Neural crest cell (in vitro differentiated cells): ENCODE measurements at regions not wholly inside any gene's neighbourhood (a gene's known extent, or its start where the extent isn't known, plus 50 kb on each side); places are given as distances from the start of the nearest gene placed in this dataset.

Source experiments
- DNase-seq: peaks from one replicate; pipeline ENCODE4 v3.0.0; 2021; ENCODE audit warnings: low read depth, mixed read lengths, low spot score
- H3K27ac Mint-ChIP-seq: one replicate; pipeline ENCODE4 v1.8.0; 2021; ENCODE audit warnings: mild to moderate bottlenecking, mixed read lengths; ENCODE audit not compliant: unreplicated experiment
- H3K27me3 Mint-ChIP-seq: 2 replicates; pipeline ENCODE4 v1.8.0; 2021; ENCODE audit warnings: low read depth, mild to moderate bottlenecking, mixed read lengths
- H3K36me3 Mint-ChIP-seq: 2 replicates; pipeline ENCODE4 v1.8.0; 2021; ENCODE audit warnings: low read depth, mild to moderate bottlenecking, mixed read lengths
- H3K4me1 Mint-ChIP-seq: 2 replicates; pipeline ENCODE4 v1.8.0; 2021; ENCODE audit warnings: mixed read lengths
- H3K4me3 Mint-ChIP-seq: one replicate; pipeline ENCODE4 v1.8.0; 2021; ENCODE audit warnings: mild to moderate bottlenecking, mixed read lengths
- H3K9me3 Mint-ChIP-seq: 2 replicates; pipeline ENCODE4 v1.8.0; 2021; ENCODE audit warnings: mixed read lengths
- TF ChIP-seq, protein P1 (sequence below): fragments of 200-600 bp; sonication (generic); conservative IDR thresholded peaks from 2 replicates; pipeline ENCODE4 v1.5.0; 2021; ENCODE audit warnings: antibody characterized with exemption, mild to moderate bottlenecking

DNA sequence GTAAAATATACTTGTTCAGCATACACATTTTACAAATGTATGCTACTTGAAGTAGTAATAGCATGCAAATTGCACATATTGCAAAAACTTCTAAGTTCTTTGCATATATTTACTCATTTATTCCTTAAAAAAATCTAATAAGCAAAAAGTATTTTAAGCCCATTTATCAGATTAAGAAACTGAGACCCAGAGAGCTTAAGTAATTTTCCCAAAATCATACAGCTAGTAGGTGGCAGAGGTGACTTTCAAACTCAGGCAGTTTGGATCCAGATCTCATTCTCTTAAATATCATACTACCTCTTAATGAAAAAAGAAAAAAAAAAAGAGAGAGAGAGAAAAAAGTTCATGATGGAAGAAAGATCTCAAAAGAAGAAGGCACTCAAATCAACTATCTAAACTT is 157.9 kb downstream of the RPS12 start:
- Mint-ChIP-seq H3K4me1 (peaks cover 15% of the 10 kb centered on the region), H3K27me3 (no peaks in the 10 kb centered on the region)

DNA sequence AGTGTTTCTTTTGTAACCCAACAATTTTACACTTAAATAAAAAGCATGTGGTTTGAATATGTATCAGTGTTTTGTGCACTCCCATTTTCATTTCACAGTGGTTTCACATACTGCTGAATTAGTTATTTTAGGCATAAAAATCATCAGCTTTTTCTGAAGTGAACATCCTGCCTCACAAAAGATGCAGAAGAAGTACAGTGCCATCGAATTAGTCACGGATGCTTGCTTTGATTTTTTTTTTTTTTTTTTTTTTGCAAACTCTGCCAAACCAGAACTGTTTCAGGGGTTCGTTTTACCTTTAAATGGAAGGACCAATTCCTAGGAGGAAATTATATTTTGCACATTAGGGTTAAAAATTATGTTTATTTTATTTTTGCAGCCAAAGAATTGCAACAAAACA is 158.6 kb downstream of the RPS12 start:
- peaks cover 15% of the 10 kb centered on the region for H3K4me1 Mint-ChIP-seq
- no peaks in the 10 kb centered on the region for H3K9me3 Mint-ChIP-seq
- no peak for DNase-seq
- TF ChIP-seq, protein P1, sequence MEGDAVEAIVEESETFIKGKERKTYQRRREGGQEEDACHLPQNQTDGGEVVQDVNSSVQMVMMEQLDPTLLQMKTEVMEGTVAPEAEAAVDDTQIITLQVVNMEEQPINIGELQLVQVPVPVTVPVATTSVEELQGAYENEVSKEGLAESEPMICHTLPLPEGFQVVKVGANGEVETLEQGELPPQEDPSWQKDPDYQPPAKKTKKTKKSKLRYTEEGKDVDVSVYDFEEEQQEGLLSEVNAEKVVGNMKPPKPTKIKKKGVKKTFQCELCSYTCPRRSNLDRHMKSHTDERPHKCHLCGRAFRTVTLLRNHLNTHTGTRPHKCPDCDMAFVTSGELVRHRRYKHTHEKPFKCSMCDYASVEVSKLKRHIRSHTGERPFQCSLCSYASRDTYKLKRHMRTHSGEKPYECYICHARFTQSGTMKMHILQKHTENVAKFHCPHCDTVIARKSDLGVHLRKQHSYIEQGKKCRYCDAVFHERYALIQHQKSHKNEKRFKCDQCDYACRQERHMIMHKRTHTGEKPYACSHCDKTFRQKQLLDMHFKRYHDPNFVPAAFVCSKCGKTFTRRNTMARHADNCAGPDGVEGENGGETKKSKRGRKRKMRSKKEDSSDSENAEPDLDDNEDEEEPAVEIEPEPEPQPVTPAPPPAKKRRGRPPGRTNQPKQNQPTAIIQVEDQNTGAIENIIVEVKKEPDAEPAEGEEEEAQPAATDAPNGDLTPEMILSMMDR: no peak
- no peaks in the 10 kb centered on the region for H3K27me3 Mint-ChIP-seq
- H3K36me3 Mint-ChIP-seq: no peaks in the 10 kb centered on the region
- no peak overlapping the region for H3K4me3 Mint-ChIP-seq
- no peak overlapping the region for H3K27ac Mint-ChIP-seq

More for the DNA sequence above, 157.9 kb downstream of the RPS12 start:
- H3K27ac Mint-ChIP-seq: no peak overlapping the region
- DNase-seq: no peak
- H3K4me3 Mint-ChIP-seq: no peak overlapping the region
- H3K9me3 Mint-ChIP-seq: no peaks in the 10 kb centered on the region
- H3K36me3 Mint-ChIP-seq: no peaks in the 10 kb centered on the region
- TF ChIP-seq, protein P1: no peak

DNA sequence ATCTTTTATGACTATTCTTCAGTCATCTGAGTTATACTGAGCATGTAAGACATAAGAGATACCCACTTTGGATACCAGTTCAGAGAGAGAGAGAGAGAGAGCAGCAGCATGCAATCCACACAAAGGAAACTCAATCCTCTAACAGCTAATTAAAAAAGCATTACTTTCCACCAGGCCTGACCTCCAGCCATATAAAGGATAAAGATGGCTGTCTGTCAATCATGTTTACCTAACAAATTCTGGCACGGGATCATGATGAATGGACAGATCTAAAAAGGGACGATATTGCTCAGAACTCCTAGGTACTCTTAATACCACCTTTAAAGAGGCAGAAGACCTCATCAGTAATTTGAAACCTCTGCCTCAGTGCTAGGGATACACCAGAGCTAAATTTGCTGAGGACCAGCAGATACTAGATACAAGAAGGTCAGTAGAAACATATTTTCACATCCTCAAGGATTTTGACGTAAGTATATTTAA is 159.2 kb downstream of the RPS12 start:
- Mint-ChIP-seq H3K4me3 (no peak overlapping the region), H3K36me3 (no peaks in the 10 kb centered on the region), H3K27me3 (no peaks in the 10 kb centered on the region), H3K4me1 (peaks cover 15% of the 10 kb centered on the region), H3K27ac (no peak overlapping the region), H3K9me3 (no peaks in the 10 kb centered on the region)
- TF ChIP-seq, protein P1: no peak
- no peak for DNase-seq

DNA sequence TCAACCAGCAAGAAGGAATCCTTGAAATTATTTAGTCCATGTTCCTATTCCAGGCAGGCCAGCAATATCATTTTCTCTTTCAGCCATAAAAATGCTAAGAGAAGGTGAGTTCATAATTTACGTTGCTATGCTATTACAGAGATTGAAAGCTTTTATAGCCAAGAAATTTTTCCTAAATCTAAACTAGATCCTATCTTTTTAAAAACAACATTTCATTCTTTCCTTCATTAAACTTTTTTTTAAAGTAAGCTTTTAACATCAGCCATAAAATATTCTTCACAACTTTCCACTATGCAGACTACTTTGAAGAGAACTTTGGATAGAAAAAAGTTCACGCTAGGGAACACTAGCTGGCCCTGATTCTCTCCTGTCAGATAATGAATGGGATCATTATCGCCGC is 159.8 kb downstream of the RPS12 start:
- Mint-ChIP-seq H3K4me3 (no peak overlapping the region), H3K9me3 (no peaks in the 10 kb centered on the region), H3K27ac (no peak overlapping the region), H3K27me3 (no peaks in the 10 kb centered on the region), H3K36me3 (no peaks in the 10 kb centered on the region), H3K4me1 (peaks cover 14% of the 10 kb centered on the region)
- TF ChIP-seq, protein P1: no peak
- DNase-seq: no peak

DNA sequence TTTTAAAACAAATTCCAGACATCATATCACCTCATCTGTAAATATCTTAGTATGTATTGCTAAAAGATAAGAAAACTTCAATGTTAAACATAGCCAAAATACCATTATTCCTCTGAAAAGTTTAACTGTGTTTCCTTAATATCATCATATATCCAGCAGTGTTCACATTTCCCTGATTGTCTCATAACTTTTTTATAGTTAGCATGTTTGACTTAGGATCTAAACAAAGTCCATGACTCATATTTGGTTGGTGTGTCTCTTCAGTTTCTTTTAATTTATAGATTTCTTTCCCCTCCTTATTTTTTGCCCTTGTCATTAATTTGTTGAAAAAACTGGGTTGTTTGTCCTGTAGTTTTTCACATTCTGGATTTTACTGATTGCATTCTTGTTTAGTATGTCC is 163.0 kb downstream of the RPS12 start:
- H3K36me3 Mint-ChIP-seq: peaks cover 2% of the 10 kb centered on the region
- no peaks in the 10 kb centered on the region for H3K27me3 Mint-ChIP-seq
- H3K4me1 Mint-ChIP-seq: peaks cover 9% of the 10 kb centered on the region
- H3K9me3 Mint-ChIP-seq: peaks cover 4% of the 10 kb centered on the region
- no peak for DNase-seq
- H3K27ac Mint-ChIP-seq: no peak overlapping the region
- no peak overlapping the region for H3K4me3 Mint-ChIP-seq
- TF ChIP-seq, protein P1: no peak

DNA sequence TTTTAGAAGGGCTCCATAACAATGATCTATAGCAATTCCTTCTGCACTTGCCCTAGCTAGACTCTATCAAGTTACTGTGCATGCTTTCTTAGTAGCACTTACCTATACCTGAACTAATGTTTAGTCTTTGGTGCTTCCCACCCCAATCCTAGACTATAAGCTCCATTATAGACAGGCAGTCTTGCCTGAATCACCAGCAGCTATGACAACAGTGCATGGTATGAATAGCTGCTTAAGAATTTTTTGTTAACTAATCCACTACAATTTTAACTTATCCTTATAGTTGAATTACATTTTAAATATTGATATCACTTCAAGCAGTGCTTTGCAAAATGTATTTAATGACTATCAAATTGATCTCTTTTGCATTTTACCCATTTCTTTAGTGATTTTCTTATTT is 164.3 kb downstream of the RPS12 start:
- H3K4me1 Mint-ChIP-seq: peaks cover 4% of the 10 kb centered on the region
- H3K4me3 Mint-ChIP-seq: no peak overlapping the region
- DNase-seq: no peak
- peaks cover 6% of the 10 kb centered on the region for H3K36me3 Mint-ChIP-seq
- H3K27me3 Mint-ChIP-seq: no peaks in the 10 kb centered on the region
- peaks cover 11% of the 10 kb centered on the region for H3K9me3 Mint-ChIP-seq
- TF ChIP-seq, protein P1: no peak
- no peak overlapping the region for H3K27ac Mint-ChIP-seq
